ENCODE measurements at regions not wholly inside any gene's neighbourhood (a gene's known extent, or its start where the extent isn't known, plus 50 kb on each side); places are given as distances from the start of the nearest gene placed in this dataset.

- Histone ChIP-seq H2AFZ (no peak overlapping the region), H3K27me3 (ENCODE audit: control insufficient read depth, insufficient read depth, low read length) (no peaks in the 10 kb centered on the region), H3K27ac (no peak overlapping the region), H3K4me3 (ENCODE audit: low read depth, low read length) (no peak overlapping the region), H3K4me2 (ENCODE audit: low read length) (no peak overlapping the region), H3K9me3 (ENCODE audit: control insufficient read depth, low read length) (no peaks in the 10 kb centered on the region), H3K4me1 (no peaks in the 10 kb centered on the region), H3K9ac (no peak overlapping the region), H3K36me3 (ENCODE audit: control insufficient read depth, insufficient read depth, low read length) (no peaks in the 10 kb centered on the region), H3K79me2 (no peaks in the 10 kb centered on the region)
- TF ChIP-seq CTCF (IDR thresholded peaks at IDR 0.05) = no peak
Measured at GRCh38 chr13:59480396-59481259, 683.1 kb downstream of the DIAPH3 start.

- Histone ChIP-seq H3K79me2 (no peaks in the 10 kb centered on the region), H3K36me3 (ENCODE audit: control insufficient read depth, insufficient read depth, low read length) (no peaks in the 10 kb centered on the region), H3K4me3 (ENCODE audit: low read depth, low read length) (no peak overlapping the region), H3K4me2 (ENCODE audit: low read length) (no peak overlapping the region), H3K4me1 (no peaks in the 10 kb centered on the region), H3K27me3 (ENCODE audit: control insufficient read depth, insufficient read depth, low read length) (no peaks in the 10 kb centered on the region), H3K27ac (no peak overlapping the region), H3K9ac (no peak overlapping the region), H2AFZ (no peak overlapping the region), H3K9me3 (ENCODE audit: control insufficient read depth, low read length) (no peaks in the 10 kb centered on the region)
- TF ChIP-seq CTCF (IDR thresholded peaks at IDR 0.05) = no peak
Measured at GRCh38 chr13:59483501-59484145, 680.1 kb downstream of the DIAPH3 start.

GRCh38 chr13:59487883-59488282, 675.8 kb downstream of the DIAPH3 start:
- no peaks in the 10 kb centered on the region for H3K27me3 ChIP-seq (ENCODE audit: control insufficient read depth, insufficient read depth, low read length)
- H3K27ac ChIP-seq = no peak overlapping the region
- no peaks in the 10 kb centered on the region for H3K79me2 ChIP-seq
- H3K4me1 ChIP-seq = no peaks in the 10 kb centered on the region
- H2AFZ ChIP-seq = no peak overlapping the region
- H3K9ac ChIP-seq = no peak overlapping the region
- no peak overlapping the region for H3K4me3 ChIP-seq (ENCODE audit: low read depth, low read length)
- no peaks in the 10 kb centered on the region for H3K36me3 ChIP-seq (ENCODE audit: control insufficient read depth, insufficient read depth, low read length)
- no peak overlapping the region for H3K4me2 ChIP-seq (ENCODE audit: low read length)
- no peak for TF ChIP-seq CTCF (IDR thresholded peaks at IDR 0.05)
- H3K9me3 ChIP-seq (ENCODE audit: control insufficient read depth, low read length) = no peaks in the 10 kb centered on the region

GRCh38 chr13:59488436-59488835, 675.3 kb downstream of the DIAPH3 start:
- H3K4me3 ChIP-seq (ENCODE audit: low read depth, low read length) = no peak overlapping the region
- H3K27ac ChIP-seq = no peak overlapping the region
- H3K27me3 ChIP-seq (ENCODE audit: control insufficient read depth, insufficient read depth, low read length) = no peaks in the 10 kb centered on the region
- H3K4me1 ChIP-seq = no peaks in the 10 kb centered on the region
- no peaks in the 10 kb centered on the region for H3K36me3 ChIP-seq (ENCODE audit: control insufficient read depth, insufficient read depth, low read length)
- H3K9me3 ChIP-seq (ENCODE audit: control insufficient read depth, low read length) = no peaks in the 10 kb centered on the region
- no peak overlapping the region for H3K4me2 ChIP-seq (ENCODE audit: low read length)
- TF ChIP-seq CTCF (IDR thresholded peaks at IDR 0.05) = no peak
- no peak overlapping the region for H2AFZ ChIP-seq
- H3K9ac ChIP-seq = no peak overlapping the region
- no peaks in the 10 kb centered on the region for H3K79me2 ChIP-seq
